Fibroblast of the aortic adventitia (primary cell): ENCODE measurements at regions not wholly inside any gene's neighbourhood (a gene's known extent, or its start where the extent isn't known, plus 50 kb on each side); places are given as distances from the start of the nearest gene placed in this dataset.
"Not testable (repeated sequence)": the region's sequence is repeated elsewhere in the genome, so short reads cannot be mapped to it uniquely, and the experiment has no call there.

Experiments
- DNase-seq: peaks from one replicate; pipeline ENCODE4 v3.0.0-alpha.2; 2010; ENCODE audit warnings: low read depth
- H3K4me3 ChIP-seq: 2 replicates; pipeline ENCODE4 v1.5.1; 2011; ENCODE audit warnings: low read depth, mild to moderate bottlenecking, control low read depth, low read length, moderate library complexity
- CTCF ChIP-seq: IDR thresholded peaks from 2 replicates; pipeline ENCODE4 v1.5.1; 2011; ENCODE audit warnings: mild to moderate bottlenecking, low read length, control low read depth, inconsistent platforms; ENCODE audit not compliant: insufficient read depth

DNA sequence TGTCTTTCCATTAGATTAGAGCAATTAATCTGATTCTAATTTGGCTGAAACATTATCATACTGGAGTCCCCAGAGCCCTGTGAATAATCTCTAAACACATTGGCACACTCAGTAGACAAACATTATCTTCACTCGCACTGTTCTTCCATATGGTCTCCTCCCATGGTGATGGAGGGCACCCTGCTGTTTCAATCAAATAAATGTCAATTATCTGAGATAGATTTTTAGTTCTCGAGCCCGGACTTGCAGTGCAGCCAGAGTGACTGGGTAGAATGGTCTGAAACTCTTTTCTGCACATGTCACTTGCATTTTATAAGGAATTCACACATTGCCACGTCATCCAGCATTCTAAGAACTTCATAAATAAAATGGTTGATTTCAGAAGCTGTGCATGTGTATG is 90.6 kb upstream of the MAP3K7 start:
- DNase-seq = no peak
- no peak for TF ChIP-seq CTCF
- H3K4me3 ChIP-seq = no peak overlapping the region

- no peak overlapping the region for H3K4me3 ChIP-seq
- DNase-seq = no peak
- no peak for TF ChIP-seq CTCF
These were observed 89.8 kb upstream of the MAP3K7 start for GRCh38 chr6:90676516-90677300.

GRCh38 chr6:90675107-90675506 is 88.2 kb upstream of the MAP3K7 start:
- DNase-seq, H3K4me3 ChIP-seq: not testable (repeated sequence)

GRCh38 chr6:90674077-90674476 is 87.2 kb upstream of the MAP3K7 start:
- DNase-seq, H3K4me3 ChIP-seq: not testable (repeated sequence)

DNA sequence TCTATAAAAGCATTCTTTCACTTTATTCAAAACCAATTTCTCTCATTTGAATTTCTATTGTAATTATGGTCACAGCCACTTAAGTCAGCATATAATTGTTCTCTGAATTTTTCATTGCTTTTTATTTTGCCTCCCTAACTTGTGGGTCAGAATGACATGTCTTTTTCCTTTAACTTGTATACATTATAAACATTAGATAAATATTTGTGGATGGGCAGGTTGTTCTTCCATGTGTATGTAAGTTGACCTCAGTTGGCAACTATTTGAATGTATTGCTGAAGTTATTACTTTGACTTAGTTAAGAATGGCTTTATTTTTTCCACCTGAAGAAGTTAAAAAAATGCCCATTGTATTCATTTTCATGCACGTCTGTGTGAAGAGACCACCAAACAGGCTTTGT is 83.0 kb upstream of the MAP3K7 start:
- H3K4me3 ChIP-seq = no peak overlapping the region
- DNase-seq = no peak

DNA sequence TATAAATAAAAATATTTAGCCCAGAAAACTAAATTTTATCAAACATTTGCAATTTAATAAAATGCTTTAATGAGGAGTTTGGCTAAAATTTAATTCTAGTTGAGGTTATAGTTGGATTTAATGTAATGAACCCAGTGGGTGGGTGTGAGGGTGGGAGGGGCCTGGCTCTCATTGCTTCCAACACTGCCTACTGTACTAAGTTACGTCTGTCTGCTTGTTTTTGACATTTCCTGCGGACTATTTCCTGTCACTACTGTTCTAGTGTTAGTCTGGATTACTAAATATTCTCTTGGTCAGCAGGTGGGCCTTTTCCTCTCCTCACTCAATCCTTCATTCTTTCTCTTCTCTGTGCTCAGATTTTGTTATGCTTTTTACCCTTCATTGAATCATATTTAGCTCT is 82.5 kb upstream of the MAP3K7 start:
- TF ChIP-seq CTCF = no peak
- no peak for DNase-seq
- no peak overlapping the region for H3K4me3 ChIP-seq

More for the DNA sequence above, 83.0 kb upstream of the MAP3K7 start:
- no peak for TF ChIP-seq CTCF

DNA sequence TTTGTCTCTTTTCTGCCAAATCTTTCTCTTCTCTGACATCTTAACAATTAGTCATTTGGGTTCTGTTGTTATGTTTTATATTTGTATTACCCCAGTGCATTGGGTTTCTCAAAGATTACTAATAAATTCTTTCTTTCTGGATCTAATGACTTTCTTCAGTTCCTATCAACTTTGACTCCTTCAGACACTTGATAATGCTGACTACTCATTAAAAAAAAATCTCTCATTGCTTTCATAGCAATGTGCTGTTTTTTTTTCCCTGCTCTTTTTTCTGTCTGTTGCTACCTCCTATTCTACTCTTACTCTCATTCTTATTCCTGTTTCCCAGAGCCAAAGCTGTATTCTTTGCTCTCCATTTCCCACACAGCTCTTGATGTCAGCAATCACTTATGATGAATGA is 81.3 kb upstream of the MAP3K7 start:
- H3K4me3 ChIP-seq = no peak overlapping the region
- no peak for DNase-seq
- TF ChIP-seq CTCF = no peak

DNA sequence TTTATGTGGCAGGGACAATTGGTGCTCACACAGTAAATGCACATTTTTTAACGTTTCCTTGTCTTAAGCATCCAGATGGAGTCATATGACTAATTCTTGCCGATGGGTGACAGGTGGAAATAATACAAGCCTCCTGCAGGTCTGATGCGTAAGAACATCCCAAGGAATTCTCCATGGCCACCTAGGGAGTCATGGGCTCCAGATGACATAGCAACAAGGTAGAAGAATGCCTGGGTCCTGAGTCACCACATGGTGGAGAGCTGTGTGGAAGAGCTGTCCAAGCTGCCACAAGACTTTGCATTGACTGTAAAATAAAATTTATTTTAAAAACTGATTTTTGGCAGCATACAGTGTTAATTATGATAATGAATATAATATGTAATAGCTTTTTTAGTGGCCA is 77.0 kb upstream of the MAP3K7 start:
- TF ChIP-seq CTCF = no peak
- DNase-seq = no peak
- no peak overlapping the region for H3K4me3 ChIP-seq
